SK-N-MC (cell line): ENCODE measurements at regions not wholly inside any gene's neighbourhood (a gene's known extent, or its start where the extent isn't known, plus 50 kb on each side); places are given as distances from the start of the nearest gene placed in this dataset.

Experiments
- EZH2 ChIP-seq: fragments of 200-600 bp; sonication (generic); IDR thresholded peaks from one replicate; pipeline ENCODE4 v1.6.1; 2017; ENCODE audit warnings: antibody characterized with exemption
- FOXP2 ChIP-seq: optimal IDR thresholded peaks from 2 replicates; pipeline ENCODE3; 2011; ENCODE audit warnings: mild to moderate bottlenecking, moderate library complexity; ENCODE audit not compliant: insufficient read depth; ENCODE audit errors: extremely low read length, control extremely low read depth
- POLR2AphosphoS5 ChIP-seq: IDR thresholded peaks from 2 replicates; pipeline ENCODE4 v1.6.1; 2012; ENCODE audit warnings: mild to moderate bottlenecking, low read depth, low read length, borderline replicate concordance

- TF ChIP-seq POLR2AphosphoS5 (no peak), EZH2 (no peak), FOXP2 (no peak)
Measured at GRCh38 chr12:127146991-127147718, 1119.8 kb upstream of the TMEM132C start.
